GM23248 (cell line): ENCODE measurements at regions not wholly inside any gene's neighbourhood (a gene's known extent, or its start where the extent isn't known, plus 50 kb on each side); places are given as distances from the start of the nearest gene placed in this dataset.

Source experiments
- EZH2 ChIP-seq: fragments of 200-600 bp; sonication (generic); IDR thresholded peaks from 2 replicates; pipeline ENCODE4 v1.6.1; 2018; ENCODE audit warnings: antibody characterized with exemption, mild to moderate bottlenecking; ENCODE audit not compliant: insufficient read depth, poor library complexity, severe bottlenecking
- EZH2phosphoT487 ChIP-seq: fragments of 200-600 bp; sonication (generic); IDR thresholded peaks from 2 replicates; pipeline ENCODE4 v1.6.1; 2018; ENCODE audit warnings: antibody characterized with exemption, moderate library complexity, mild to moderate bottlenecking, low read depth; ENCODE audit not compliant: insufficient read depth

DNA sequence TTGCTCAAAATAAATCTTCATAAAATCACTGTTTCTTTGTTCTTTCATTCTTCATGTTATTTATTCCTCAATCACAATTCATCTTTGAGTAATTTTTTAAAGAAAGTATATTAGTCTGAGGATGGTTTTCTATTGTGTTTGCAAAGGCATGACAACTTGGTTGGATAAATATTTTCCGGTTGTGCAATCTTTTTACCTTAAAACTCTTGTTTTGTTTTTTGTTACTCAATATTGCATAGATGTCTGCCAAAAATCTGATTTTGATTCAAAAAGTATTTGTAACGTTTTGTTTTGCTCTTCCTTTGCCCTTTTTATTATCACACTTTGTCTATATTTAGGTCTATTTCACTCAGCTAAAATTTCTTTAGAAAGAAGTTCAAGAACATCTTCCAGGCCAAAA, 86.2 kb upstream of the SYT1 start:
- TF ChIP-seq EZH2 (no peak), EZH2phosphoT487 (no peak)
